HFFc6 (cell line): ENCODE measurements at regions not wholly inside any gene's neighbourhood (a gene's known extent, or its start where the extent isn't known, plus 50 kb on each side); places are given as distances from the start of the nearest gene placed in this dataset.

Source experiments
- DNase-seq: peaks from one replicate; pipeline ENCODE4 v3.0.0-alpha.2; 2018
- H3K27ac Mint-ChIP-seq: 2 replicates; pipeline ENCODE4 v1.8.0; 2020; ENCODE audit warnings: mild to moderate bottlenecking, mixed read lengths
- H3K27me3 Mint-ChIP-seq: 2 replicates; pipeline ENCODE4 v1.8.0; 2021; ENCODE audit warnings: mild to moderate bottlenecking, moderate library complexity, mixed read lengths; ENCODE audit not compliant: insufficient read depth
- H3K36me3 Mint-ChIP-seq: 2 replicates; pipeline ENCODE4 v1.8.0; 2021; ENCODE audit warnings: low read depth, mixed read lengths
- H3K4me1 Mint-ChIP-seq: 2 replicates; pipeline ENCODE4 v1.8.0; 2020; ENCODE audit warnings: low read depth, mixed read lengths
- H3K4me3 Mint-ChIP-seq: 2 replicates; pipeline ENCODE4 v1.8.0; 2020; ENCODE audit warnings: mild to moderate bottlenecking, moderate library complexity, mixed read lengths
- H3K9me3 Mint-ChIP-seq: 2 replicates; pipeline ENCODE4 v1.8.0; 2020; ENCODE audit warnings: mild to moderate bottlenecking, mixed read lengths
- CTCF ChIP-seq: fragments of 200-600 bp; sonication (generic); IDR thresholded peaks from 2 replicates; pipeline ENCODE4 v1.5.0; 2021; ENCODE audit warnings: antibody characterized with exemption, mild to moderate bottlenecking

DNA sequence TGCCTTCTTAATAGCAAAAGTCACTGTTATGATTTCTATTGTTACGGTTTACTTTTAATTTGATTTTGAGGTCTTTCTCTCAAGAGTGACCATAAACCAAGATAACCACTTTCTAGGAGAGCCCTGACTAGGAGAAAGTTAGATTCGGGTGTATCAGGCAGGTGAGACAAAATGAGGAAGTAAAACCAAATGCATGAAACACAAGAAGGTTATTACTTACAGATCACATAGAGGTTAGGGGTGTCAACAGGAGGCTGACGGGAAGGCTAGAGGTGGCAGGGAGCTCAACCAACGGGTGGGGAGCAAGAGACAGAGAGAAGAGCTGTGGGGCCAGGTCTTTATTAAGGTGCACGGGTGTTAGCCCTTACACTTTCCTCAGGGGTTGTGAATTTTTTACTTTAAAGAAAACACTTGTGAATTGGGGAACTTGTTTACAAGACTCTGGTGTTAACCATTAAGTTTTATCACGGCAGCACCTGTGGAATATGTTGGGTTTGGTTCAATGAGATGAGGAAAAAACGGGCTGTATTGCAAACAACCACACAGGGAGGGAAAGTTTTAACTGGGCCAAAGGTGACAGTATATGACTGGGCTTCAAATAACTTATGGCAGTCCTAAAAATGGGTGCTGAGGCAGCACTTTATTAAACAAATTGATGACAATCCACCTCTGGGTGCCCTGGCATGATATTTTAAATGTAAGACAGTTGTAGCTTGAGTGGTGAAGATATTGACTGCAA, 154.9 kb downstream of the SDHAF3 start:
- H3K4me1 Mint-ChIP-seq = no peaks in the 10 kb centered on the region
- no peak overlapping the region for H3K27ac Mint-ChIP-seq
- no peak for TF ChIP-seq CTCF
- peaks cover 45% of the 10 kb centered on the region for H3K9me3 Mint-ChIP-seq
- H3K36me3 Mint-ChIP-seq = no peaks in the 10 kb centered on the region
- no peak overlapping the region for H3K4me3 Mint-ChIP-seq
- no peak for DNase-seq
- peaks cover 2% of the 10 kb centered on the region; the same call in 1 of the 2 replicates for H3K27me3 Mint-ChIP-seq

DNA sequence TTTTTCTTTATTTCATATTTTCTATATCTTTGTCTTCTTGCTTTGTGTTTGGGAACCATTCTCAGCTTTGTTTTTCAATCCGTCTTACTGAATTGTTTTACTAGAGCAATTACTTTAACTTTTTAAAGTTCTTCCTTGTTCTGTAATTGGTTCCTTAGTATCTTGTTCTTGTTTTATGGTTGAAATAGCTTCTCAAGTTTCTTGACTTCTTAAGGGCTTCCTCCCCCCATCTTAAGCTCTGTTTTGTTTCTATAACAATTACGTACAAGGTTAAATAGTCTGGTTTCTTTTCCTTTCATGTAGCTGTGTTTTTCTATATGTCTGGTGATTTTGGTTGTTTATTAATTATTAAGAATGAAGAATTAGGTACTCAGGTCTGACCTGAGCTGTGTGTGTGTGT, 158.0 kb downstream of the SDHAF3 start:
- peaks cover 2% of the 10 kb centered on the region; the same call in 1 of the 2 replicates for H3K27me3 Mint-ChIP-seq
- H3K9me3 Mint-ChIP-seq = peaks cover 57% of the 10 kb centered on the region
- H3K4me1 Mint-ChIP-seq = no peaks in the 10 kb centered on the region
- no peak overlapping the region for H3K27ac Mint-ChIP-seq
- no peak overlapping the region for H3K4me3 Mint-ChIP-seq
- TF ChIP-seq CTCF = no peak
- DNase-seq = no peak
- H3K36me3 Mint-ChIP-seq = no peaks in the 10 kb centered on the region

- H3K4me3 Mint-ChIP-seq = no peak overlapping the region
- peaks cover 47% of the 10 kb centered on the region for H3K9me3 Mint-ChIP-seq
- TF ChIP-seq CTCF = no peak
Measured at GRCh38 chr7:97280950-97281349, 163.5 kb downstream of the SDHAF3 start.

GRCh38 chr7:97285348-97285747, 167.8 kb downstream of the SDHAF3 start:
- no peaks in the 10 kb centered on the region for H3K27me3 Mint-ChIP-seq
- peaks cover 29% of the 10 kb centered on the region for H3K9me3 Mint-ChIP-seq
- no peak for TF ChIP-seq CTCF
- no peak overlapping the region for H3K27ac Mint-ChIP-seq
- H3K36me3 Mint-ChIP-seq = no peaks in the 10 kb centered on the region; the same call in 1 of the 2 replicates
- no peak for DNase-seq
- no peak overlapping the region for H3K4me3 Mint-ChIP-seq
- no peaks in the 10 kb centered on the region for H3K4me1 Mint-ChIP-seq

More at GRCh38 chr7:97280950-97281349, 163.5 kb downstream of the SDHAF3 start:
- no peak for DNase-seq
- no peaks in the 10 kb centered on the region for H3K27me3 Mint-ChIP-seq
- H3K27ac Mint-ChIP-seq = no peak overlapping the region
- no peaks in the 10 kb centered on the region for H3K36me3 Mint-ChIP-seq
- H3K4me1 Mint-ChIP-seq = no peaks in the 10 kb centered on the region

DNA sequence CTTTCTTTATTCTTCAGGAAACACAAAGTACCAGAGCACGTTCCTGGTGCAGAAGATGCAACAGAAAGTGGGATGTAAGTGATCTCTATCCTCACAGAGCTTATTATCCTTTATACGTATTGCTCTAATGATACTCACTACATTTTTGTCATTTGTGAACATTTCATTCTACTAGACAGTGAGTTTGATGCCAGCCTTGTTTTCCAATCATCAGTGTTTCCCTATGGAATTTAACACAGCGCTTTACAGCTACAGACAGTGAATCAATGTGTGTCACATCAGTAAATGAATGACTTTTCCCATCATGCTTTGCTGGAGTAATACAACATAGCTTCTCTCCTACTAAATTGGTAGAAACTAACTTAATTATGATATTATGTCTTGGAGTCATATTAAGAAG, 175.5 kb downstream of the SDHAF3 start:
- no peak for DNase-seq
- H3K9me3 Mint-ChIP-seq = peaks cover 21% of the 10 kb centered on the region
- H3K27ac Mint-ChIP-seq = no peak overlapping the region
- no peak for TF ChIP-seq CTCF
- no peaks in the 10 kb centered on the region; the same call in 1 of the 2 replicates for H3K36me3 Mint-ChIP-seq
- H3K4me3 Mint-ChIP-seq = no peak overlapping the region
- H3K27me3 Mint-ChIP-seq = no peaks in the 10 kb centered on the region
- H3K4me1 Mint-ChIP-seq = no peaks in the 10 kb centered on the region
